Nephron progenitor cell (in vitro differentiated cells): ENCODE measurements at regions not wholly inside any gene's neighbourhood (a gene's known extent, or its start where the extent isn't known, plus 50 kb on each side); places are given as distances from the start of the nearest gene placed in this dataset.

Experiments used
- DNase-seq: peaks from one replicate; pipeline ENCODE4 v3.0.0; 2021
- H3K27ac Mint-ChIP-seq: 2 replicates; pipeline ENCODE4 v1.8.0; 2021; ENCODE audit warnings: mild to moderate bottlenecking, moderate library complexity, mixed read lengths
- H3K27me3 Mint-ChIP-seq: 2 replicates; pipeline ENCODE4 v1.8.0; 2021; ENCODE audit warnings: mild to moderate bottlenecking, low read depth, mixed read lengths; ENCODE audit not compliant: poor library complexity
- H3K36me3 Mint-ChIP-seq: 2 replicates; pipeline ENCODE4 v1.8.0; 2021; ENCODE audit warnings: low read depth, mixed read lengths
- H3K4me1 Mint-ChIP-seq: 2 replicates; pipeline ENCODE4 v1.8.0; 2021; ENCODE audit warnings: mixed read lengths
- H3K4me3 Mint-ChIP-seq: 2 replicates; pipeline ENCODE4 v1.8.0; 2021; ENCODE audit warnings: mild to moderate bottlenecking, moderate library complexity, mixed read lengths
- H3K9me3 Mint-ChIP-seq: 2 replicates; pipeline ENCODE4 v1.8.0; 2021; ENCODE audit warnings: mild to moderate bottlenecking, moderate library complexity, mixed read lengths
- CTCF ChIP-seq: fragments of 200-600 bp; sonication (generic); IDR thresholded peaks from 2 replicates; pipeline ENCODE4 v1.5.0; 2021; ENCODE audit warnings: antibody characterized with exemption

- no peak overlapping the region for H3K27ac Mint-ChIP-seq
- H3K4me3 Mint-ChIP-seq, result no peak overlapping the region
- DNase-seq, result no peak
- no peak for TF ChIP-seq CTCF
- H3K36me3 Mint-ChIP-seq, result no peaks in the 10 kb centered on the region
- peaks cover 4% of the 10 kb centered on the region for H3K9me3 Mint-ChIP-seq
- no peaks in the 10 kb centered on the region for H3K4me1 Mint-ChIP-seq
- no peaks in the 10 kb centered on the region for H3K27me3 Mint-ChIP-seq
Measured at GRCh38 chr4:114208574-114209151, 229.2 kb upstream of the ARSJ start.

DNA sequence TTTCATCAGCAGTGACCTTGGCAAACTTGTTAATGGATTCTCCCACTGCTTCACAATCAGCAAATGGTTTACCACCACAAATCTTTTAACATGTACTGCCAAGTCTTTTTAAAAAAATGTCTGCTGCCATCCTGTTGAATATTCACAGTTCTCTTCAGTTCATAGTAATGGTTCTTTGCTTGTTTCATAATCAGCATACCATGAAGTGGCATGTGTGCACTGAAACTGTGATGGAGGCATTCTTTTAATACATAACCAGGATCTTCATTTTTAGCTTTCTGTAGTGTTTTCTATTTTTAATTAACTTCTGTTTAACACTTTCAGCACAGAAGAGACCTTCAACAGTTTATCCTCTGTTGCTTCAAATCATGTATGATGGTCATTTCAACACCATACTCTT, 230.1 kb upstream of the ARSJ start:
- H3K9me3 Mint-ChIP-seq, result peaks cover 6% of the 10 kb centered on the region

DNA sequence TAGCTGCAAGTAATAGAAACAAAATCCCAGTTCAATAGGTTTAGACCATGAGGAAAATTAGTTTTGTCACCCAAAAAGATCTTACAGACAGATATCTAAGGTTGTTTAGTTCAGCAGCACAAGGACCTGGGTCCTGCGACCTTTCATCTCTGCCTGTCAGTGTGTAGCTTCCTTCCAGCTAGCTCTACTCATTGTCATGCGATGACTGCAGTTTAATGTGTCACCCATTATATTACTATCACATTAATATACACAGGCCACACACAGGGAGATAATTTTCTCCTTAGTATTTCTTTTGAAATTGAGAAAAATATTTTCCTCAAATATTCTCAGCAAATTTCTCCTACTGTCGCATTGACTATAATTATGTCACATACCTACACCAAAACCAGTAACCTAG, 232.1 kb upstream of the ARSJ start:
- H3K9me3 Mint-ChIP-seq, result peaks cover 11% of the 10 kb centered on the region
- no peaks in the 10 kb centered on the region for H3K27me3 Mint-ChIP-seq
- DNase-seq, result no peak
- no peaks in the 10 kb centered on the region for H3K36me3 Mint-ChIP-seq
- TF ChIP-seq CTCF, result no peak
- no peak overlapping the region for H3K4me3 Mint-ChIP-seq
- no peak overlapping the region for H3K27ac Mint-ChIP-seq
- no peaks in the 10 kb centered on the region for H3K4me1 Mint-ChIP-seq

More for the DNA sequence above, 230.1 kb upstream of the ARSJ start:
- TF ChIP-seq CTCF, result no peak
- Mint-ChIP-seq H3K27me3 (no peaks in the 10 kb centered on the region), H3K4me3 (no peak overlapping the region), H3K4me1 (no peaks in the 10 kb centered on the region), H3K36me3 (no peaks in the 10 kb centered on the region), H3K27ac (no peak overlapping the region)
- DNase-seq, result no peak

GRCh38 chr4:114217150-114217817, 237.8 kb upstream of the ARSJ start:
- Mint-ChIP-seq H3K27me3 (peaks cover 4% of the 10 kb centered on the region), H3K4me3 (no peak overlapping the region), H3K9me3 (peaks cover 11% of the 10 kb centered on the region), H3K4me1 (no peaks in the 10 kb centered on the region), H3K27ac (no peak overlapping the region), H3K36me3 (no peaks in the 10 kb centered on the region)
- TF ChIP-seq CTCF, result no peak
- DNase-seq, result no peak

DNA sequence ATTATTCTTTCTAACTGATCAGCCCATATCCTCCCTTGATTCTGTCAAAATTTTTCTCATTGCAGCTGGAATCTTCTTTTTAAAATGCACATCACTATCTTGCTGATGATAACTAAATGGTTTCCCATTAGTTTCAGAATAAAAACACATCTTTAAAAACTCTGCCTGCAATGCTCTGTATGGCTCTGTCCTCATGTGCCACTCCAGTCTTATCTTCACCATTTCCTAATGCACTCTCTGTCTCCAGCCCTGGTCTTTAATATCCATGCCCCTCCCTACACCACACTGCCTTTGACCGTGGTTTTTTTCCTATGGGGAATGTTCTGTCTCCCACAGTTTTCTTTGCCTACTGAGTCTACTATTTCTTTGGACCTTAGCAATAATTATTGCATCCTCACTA, 244.1 kb upstream of the ARSJ start:
- DNase-seq, result no peak
- Mint-ChIP-seq H3K27ac (no peak overlapping the region), H3K27me3 (peaks cover 11% of the 10 kb centered on the region), H3K36me3 (no peaks in the 10 kb centered on the region), H3K4me1 (no peaks in the 10 kb centered on the region), H3K4me3 (no peak overlapping the region), H3K9me3 (no peaks in the 10 kb centered on the region)
- TF ChIP-seq CTCF, result no peak

DNA sequence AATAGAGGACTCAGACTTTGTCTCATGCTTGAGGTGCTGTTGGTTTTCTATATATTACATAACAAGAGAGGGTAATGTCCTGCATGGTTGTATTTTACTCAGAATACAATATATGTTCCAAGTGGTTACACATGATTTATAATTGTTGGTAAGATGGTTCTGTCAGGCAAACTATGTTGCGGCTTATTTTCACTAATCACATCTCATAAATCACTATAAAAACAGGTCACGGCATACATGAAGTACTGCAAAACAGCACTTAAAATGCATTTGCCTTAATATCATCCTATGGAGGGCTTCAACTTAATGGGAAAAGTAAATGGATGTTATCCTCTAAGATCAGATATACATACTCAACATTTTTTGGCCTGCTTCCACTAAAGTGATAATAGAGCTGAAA, 246.0 kb upstream of the ARSJ start:
- H3K4me3 Mint-ChIP-seq, result no peak overlapping the region
- no peaks in the 10 kb centered on the region for H3K36me3 Mint-ChIP-seq
- no peaks in the 10 kb centered on the region for H3K4me1 Mint-ChIP-seq
- H3K9me3 Mint-ChIP-seq, result no peaks in the 10 kb centered on the region
- H3K27me3 Mint-ChIP-seq, result peaks cover 11% of the 10 kb centered on the region
- no peak overlapping the region for H3K27ac Mint-ChIP-seq
- no peak for TF ChIP-seq CTCF
- DNase-seq, result no peak
